ENCODE measurements at regions not wholly inside any gene's neighbourhood (a gene's known extent, or its start where the extent isn't known, plus 50 kb on each side); places are given as distances from the start of the nearest gene placed in this dataset.
"Not testable (repeated sequence)": the region's sequence is repeated elsewhere in the genome, so short reads cannot be mapped to it uniquely, and the experiment has no call there.

GRCh38 chr12:125538401-125539199 lies 473.4 kb downstream of the AACS start:
- Histone ChIP-seq H3K4me3 (ENCODE audit: low read length) (no peak overlapping the region), H3K27me3 (ENCODE audit: insufficient read depth, low read length) (peaks cover 2% of the 10 kb centered on the region), H2AFZ (ENCODE audit: low read depth, low read length) (no peak overlapping the region), H3K36me3 (ENCODE audit: insufficient read depth, low read length) (no peaks in the 10 kb centered on the region), H3K4me1 (ENCODE audit: insufficient read depth, low read length) (no peaks in the 10 kb centered on the region), H3K9me3 (ENCODE audit: low read length) (no peaks in the 10 kb centered on the region)

- H3K4me3 ChIP-seq (ENCODE audit: low read length), result no peak overlapping the region
- H3K27me3 ChIP-seq (ENCODE audit: insufficient read depth, low read length), result no peaks in the 10 kb centered on the region
- H3K4me1 ChIP-seq (ENCODE audit: insufficient read depth, low read length), result no peaks in the 10 kb centered on the region
- no peaks in the 10 kb centered on the region for H3K36me3 ChIP-seq (ENCODE audit: insufficient read depth, low read length)
- H3K9me3 ChIP-seq (ENCODE audit: low read length), result no peaks in the 10 kb centered on the region
- H2AFZ ChIP-seq (ENCODE audit: low read depth, low read length), result no peak overlapping the region
Measured at GRCh38 chr12:125540580-125541204, 475.5 kb downstream of the AACS start.

- H3K36me3 ChIP-seq (ENCODE audit: insufficient read depth, low read length), result no peaks in the 10 kb centered on the region
- H2AFZ ChIP-seq (ENCODE audit: low read depth, low read length), result no peak overlapping the region
- no peaks in the 10 kb centered on the region for H3K4me1 ChIP-seq (ENCODE audit: insufficient read depth, low read length)
- no peak overlapping the region for H3K4me3 ChIP-seq (ENCODE audit: low read length)
- no peaks in the 10 kb centered on the region for H3K9me3 ChIP-seq (ENCODE audit: low read length)
- no peaks in the 10 kb centered on the region for H3K27me3 ChIP-seq (ENCODE audit: insufficient read depth, low read length)
Measured at GRCh38 chr12:125544960-125545359, 479.7 kb downstream of the AACS start.

- Histone ChIP-seq H3K4me3 (ENCODE audit: low read length) (no peak overlapping the region), H3K4me1 (ENCODE audit: insufficient read depth, low read length) (no peaks in the 10 kb centered on the region), H3K9me3 (ENCODE audit: low read length) (no peaks in the 10 kb centered on the region), H3K27me3 (ENCODE audit: insufficient read depth, low read length) (no peaks in the 10 kb centered on the region), H3K36me3 (ENCODE audit: insufficient read depth, low read length) (no peaks in the 10 kb centered on the region), H2AFZ (ENCODE audit: low read depth, low read length) (no peak overlapping the region)
Measured at GRCh38 chr12:125549171-125549570, 483.9 kb downstream of the AACS start.

GRCh38 chr12:125549836-125550235 lies 484.6 kb downstream of the AACS start:
- H3K4me3 ChIP-seq (ENCODE audit: low read length), result no peak overlapping the region
- H2AFZ ChIP-seq (ENCODE audit: low read depth, low read length), result no peak overlapping the region
- no peaks in the 10 kb centered on the region for H3K9me3 ChIP-seq (ENCODE audit: low read length)
- H3K36me3 ChIP-seq (ENCODE audit: insufficient read depth, low read length), result no peaks in the 10 kb centered on the region
- no peaks in the 10 kb centered on the region for H3K27me3 ChIP-seq (ENCODE audit: insufficient read depth, low read length)
- no peaks in the 10 kb centered on the region for H3K4me1 ChIP-seq (ENCODE audit: insufficient read depth, low read length)

- Histone ChIP-seq H3K36me3 (ENCODE audit: insufficient read depth, low read length) (no peaks in the 10 kb centered on the region), H3K4me1 (ENCODE audit: insufficient read depth, low read length) (no peaks in the 10 kb centered on the region), H3K9me3 (ENCODE audit: low read length) (no peaks in the 10 kb centered on the region), H3K27me3 (ENCODE audit: insufficient read depth, low read length) (no peaks in the 10 kb centered on the region), H2AFZ (ENCODE audit: low read depth, low read length) (no peak overlapping the region), H3K4me3 (ENCODE audit: low read length) (no peak overlapping the region)
Measured at GRCh38 chr12:125552295-125552694, 487.1 kb downstream of the AACS start.

GRCh38 chr12:125561008-125561407 lies 495.8 kb downstream of the AACS start:
- not testable (repeated sequence) for H3K36me3 ChIP-seq (ENCODE audit: insufficient read depth, low read length); H3K4me1 ChIP-seq (ENCODE audit: insufficient read depth, low read length); H2AFZ ChIP-seq (ENCODE audit: low read depth, low read length); H3K4me3 ChIP-seq (ENCODE audit: low read length); H3K9me3 ChIP-seq (ENCODE audit: low read length); H3K27me3 ChIP-seq (ENCODE audit: insufficient read depth, low read length)

GRCh38 chr12:125564753-125565152 lies 499.5 kb downstream of the AACS start:
- Histone ChIP-seq H2AFZ (ENCODE audit: low read depth, low read length) (no peak overlapping the region), H3K36me3 (ENCODE audit: insufficient read depth, low read length) (no peaks in the 10 kb centered on the region), H3K4me1 (ENCODE audit: insufficient read depth, low read length) (no peaks in the 10 kb centered on the region), H3K9me3 (ENCODE audit: low read length) (no peaks in the 10 kb centered on the region), H3K4me3 (ENCODE audit: low read length) (no peak overlapping the region), H3K27me3 (ENCODE audit: insufficient read depth, low read length) (no peaks in the 10 kb centered on the region)

GRCh38 chr12:125567581-125567980 lies 502.3 kb downstream of the AACS start:
- Histone ChIP-seq H3K4me1 (ENCODE audit: insufficient read depth, low read length) (no peaks in the 10 kb centered on the region), H3K36me3 (ENCODE audit: insufficient read depth, low read length) (no peaks in the 10 kb centered on the region)

GRCh38 chr12:125568306-125568705 lies 503.1 kb downstream of the AACS start:
- no peak overlapping the region for H2AFZ ChIP-seq (ENCODE audit: low read depth, low read length)
- H3K9me3 ChIP-seq (ENCODE audit: low read length), result no peaks in the 10 kb centered on the region
- H3K4me3 ChIP-seq (ENCODE audit: low read length), result no peak overlapping the region
- H3K4me1 ChIP-seq (ENCODE audit: insufficient read depth, low read length), result no peaks in the 10 kb centered on the region
- no peaks in the 10 kb centered on the region for H3K36me3 ChIP-seq (ENCODE audit: insufficient read depth, low read length)
- no peaks in the 10 kb centered on the region for H3K27me3 ChIP-seq (ENCODE audit: insufficient read depth, low read length)

More at GRCh38 chr12:125567581-125567980, 502.3 kb downstream of the AACS start:
- Histone ChIP-seq H3K4me3 (ENCODE audit: low read length) (no peak overlapping the region), H2AFZ (ENCODE audit: low read depth, low read length) (no peak overlapping the region), H3K27me3 (ENCODE audit: insufficient read depth, low read length) (no peaks in the 10 kb centered on the region), H3K9me3 (ENCODE audit: low read length) (no peaks in the 10 kb centered on the region)

- no peaks in the 10 kb centered on the region for H3K4me1 ChIP-seq (ENCODE audit: insufficient read depth, low read length)
- H3K9me3 ChIP-seq (ENCODE audit: low read length), result no peaks in the 10 kb centered on the region
- no peak overlapping the region for H2AFZ ChIP-seq (ENCODE audit: low read depth, low read length)
- no peaks in the 10 kb centered on the region for H3K36me3 ChIP-seq (ENCODE audit: insufficient read depth, low read length)
- H3K4me3 ChIP-seq (ENCODE audit: low read length), result no peak overlapping the region
- H3K27me3 ChIP-seq (ENCODE audit: insufficient read depth, low read length), result no peaks in the 10 kb centered on the region
Measured at GRCh38 chr12:125573271-125573670, 508.0 kb downstream of the AACS start.

GRCh38 chr12:125577334-125577733 lies 512.1 kb downstream of the AACS start:
- no peaks in the 10 kb centered on the region for H3K4me1 ChIP-seq (ENCODE audit: insufficient read depth, low read length)
- H2AFZ ChIP-seq (ENCODE audit: low read depth, low read length), result no peak overlapping the region
- H3K9me3 ChIP-seq (ENCODE audit: low read length), result no peaks in the 10 kb centered on the region
- H3K27me3 ChIP-seq (ENCODE audit: insufficient read depth, low read length), result no peaks in the 10 kb centered on the region
- H3K36me3 ChIP-seq (ENCODE audit: insufficient read depth, low read length), result no peaks in the 10 kb centered on the region
- H3K4me3 ChIP-seq (ENCODE audit: low read length), result no peak overlapping the region

- H3K4me3 ChIP-seq (ENCODE audit: low read length), result no peak overlapping the region
- H3K36me3 ChIP-seq (ENCODE audit: insufficient read depth, low read length), result no peaks in the 10 kb centered on the region
- H3K27me3 ChIP-seq (ENCODE audit: insufficient read depth, low read length), result no peaks in the 10 kb centered on the region
- H2AFZ ChIP-seq (ENCODE audit: low read depth, low read length), result no peak overlapping the region
- H3K9me3 ChIP-seq (ENCODE audit: low read length), result no peaks in the 10 kb centered on the region
- no peaks in the 10 kb centered on the region for H3K4me1 ChIP-seq (ENCODE audit: insufficient read depth, low read length)
Measured at GRCh38 chr12:125579916-125580315, 514.7 kb downstream of the AACS start.
